Endothelial cell of umbilical vein (primary cell): ENCODE measurements at regions not wholly inside any gene's neighbourhood (a gene's known extent, or its start where the extent isn't known, plus 50 kb on each side); places are given as distances from the start of the nearest gene placed in this dataset.

ENCODE experiments used
- BruUV-seq: library from RNA; stranded (reverse); fragments of 400-500 nt; replicated peaks from 2 replicates; lab custom pipeline; 2021; lab: Mats Ljungman, UMichigan
- CTCF ChIA-PET: fragments of 300-600, 350-600 bp; sonication (Branson Sonifier 250); formaldehyde crosslinking; loops from one replicate; lab custom pipeline; 2021; ENCODE audit warnings: antibody characterized with exemption, inconsistent platforms; lab: Charles Lee
- POLR2A ChIA-PET: fragments of 300-600, 350-600 bp; sonication (Branson Sonifier 250); formaldehyde crosslinking; loops from one replicate; lab custom pipeline; 2021; ENCODE audit warnings: antibody characterized with exemption, inconsistent platforms; lab: Charles Lee
- DNase-seq: peaks from one replicate; pipeline ENCODE4 v3.0.0-alpha.2; 2011; ENCODE audit warnings: low read depth, low spot score
- FAIRE-seq: peaks from 2 replicates; lab custom pipeline; 2011; peaks lifted over from hg19 to GRCh38; lab: Jason Lieb, UNC
- H2AFZ ChIP-seq: 2 replicates; pipeline ENCODE4 v1.6.0; 2012; ENCODE audit warnings: low read depth, low read length, control low read depth, inconsistent platforms
- H3K27ac ChIP-seq: 2 replicates; pipeline ENCODE4 v1.5.1; 2011; ENCODE audit warnings: low read depth, mild to moderate bottlenecking, control low read depth, low read length, moderate library complexity; ENCODE audit not compliant: insufficient read depth
- H3K27me3 ChIP-seq, 2 experiments: 2 replicates each; pipeline versions ENCODE4 v1.6.0 to v1.6.1; 2011; ENCODE audit warnings: low read length in 2 of 2, mixed read lengths in 1 of 2; ENCODE audit not compliant: control insufficient read depth in 2 of 2, insufficient read depth in 2 of 2
- H3K36me3 ChIP-seq, 2 experiments: 2 replicates in 1 of 2; 3 replicates in 1 of 2; pipeline ENCODE4 v1.5.1; 2011; ENCODE audit warnings: low read length in 2 of 2, mild to moderate bottlenecking in 1 of 2, moderate library complexity in 1 of 2; ENCODE audit not compliant: control insufficient read depth in 2 of 2, insufficient read depth in 2 of 2; ENCODE audit errors: extremely low read depth in 1 of 2
- H3K4me1 ChIP-seq: 3 replicates; pipeline ENCODE4 v1.5.1; 2011; ENCODE audit warnings: mild to moderate bottlenecking, low read length; ENCODE audit not compliant: control insufficient read depth, insufficient read depth; ENCODE audit errors: extremely low read depth
- H3K4me2 ChIP-seq: 2 replicates; pipeline ENCODE4 v1.6.1; 2011; ENCODE audit warnings: low read length, control low read depth, mixed read lengths; ENCODE audit not compliant: insufficient read depth
- H3K4me3 ChIP-seq, 3 experiments: fragments of 200-600 bp in 1 of 3; sonication (generic), shearing (Covaris generic) in 1 of 3; replicated peaks in 1 of 3; 2 replicates each; pipeline ENCODE4 v1.5.1; 2011 to 2016; ENCODE audit warnings: control low read depth in 3 of 3, low read length in 3 of 3, mild to moderate bottlenecking in 2 of 3, inconsistent platforms in 1 of 3, low read depth in 1 of 3, moderate library complexity in 1 of 3; ENCODE audit not compliant: insufficient read depth in 1 of 3
- H3K79me2 ChIP-seq: 2 replicates; pipeline ENCODE4 v1.6.0; 2012; ENCODE audit warnings: low read length, inconsistent platforms; ENCODE audit not compliant: control insufficient read depth, insufficient read depth
- H3K9ac ChIP-seq: replicated peaks from 2 replicates; pipeline ENCODE3; 2011; ENCODE audit warnings: low read length, control low read depth; ENCODE audit not compliant: insufficient read depth; ENCODE audit errors: extremely low read depth
- H3K9me1 ChIP-seq: replicated peaks from 3 replicates; pipeline ENCODE4 v1.6.0; 2011; ENCODE audit warnings: mild to moderate bottlenecking, low read length; ENCODE audit not compliant: control insufficient read depth, insufficient read depth; ENCODE audit errors: extremely low read depth
- H3K9me3 ChIP-seq: replicated peaks from 2 replicates; pipeline ENCODE4 v1.5.1; 2012; ENCODE audit warnings: low read length, inconsistent platforms; ENCODE audit not compliant: control insufficient read depth, insufficient read depth
- H4K20me1 ChIP-seq: replicated peaks from 2 replicates; pipeline ENCODE3; 2011; ENCODE audit warnings: mild to moderate bottlenecking, low read length; ENCODE audit not compliant: control insufficient read depth, insufficient read depth; ENCODE audit errors: extremely low read depth
- EZH2 ChIP-seq: IDR thresholded peaks from 2 replicates; pipeline ENCODE4 v1.6.1; 2012; ENCODE audit warnings: borderline replicate concordance, low read depth, mild to moderate bottlenecking, moderate library complexity, low read length, inconsistent platforms; ENCODE audit not compliant: severe bottlenecking
- FOS ChIP-seq: IDR thresholded peaks from 2 replicates; pipeline ENCODE4 v1.6.1; 2011; ENCODE audit warnings: mild to moderate bottlenecking, low read length, moderate library complexity, borderline replicate concordance; ENCODE audit not compliant: insufficient read depth
- GATA2 ChIP-seq: IDR thresholded peaks from 2 replicates; pipeline ENCODE4 v1.7.0; 2011; ENCODE audit warnings: low read depth, mild to moderate bottlenecking, moderate library complexity, mixed read lengths, low read length; ENCODE audit not compliant: insufficient read length, insufficient read depth
- JUN ChIP-seq: IDR thresholded peaks from 2 replicates; pipeline ENCODE4 v1.6.1; 2011; ENCODE audit warnings: borderline replicate concordance, low read depth; ENCODE audit not compliant: insufficient read length, insufficient read depth
- MYC ChIP-seq: IDR thresholded peaks from one replicate; pipeline ENCODE4 v1.6.1; 2011; ENCODE audit warnings: mild to moderate bottlenecking, low read depth, low read length
- POLR2A ChIP-seq: IDR thresholded peaks from 2 replicates; pipeline ENCODE4 v1.6.1; 2012; ENCODE audit warnings: low read depth, mild to moderate bottlenecking, control low read depth, low read length
- POLR2AphosphoS5 ChIP-seq: IDR thresholded peaks from 2 replicates; pipeline ENCODE4 v1.6.1; 2012; ENCODE audit warnings: low read depth, mild to moderate bottlenecking, control low read depth, low read length, moderate library complexity; ENCODE audit not compliant: insufficient read depth
- dilution Hi-C: fragments of 300-500 bp; cut with MboI; formaldehyde crosslinking; loops from one replicate; pipeline ENCODE4 v1.15.0; 2019; ENCODE audit warnings: low sequenced_read_pairs; ENCODE audit not compliant: extremely low pct_ligation_motif_present
- intact Hi-C: fragments of 100-400 bp; cut with micrococcal nuclease; formaldehyde crosslinking; loops from one replicate; pipeline ENCODE4 v1.10.0; 2022
- TF ChIP-seq, protein P1 (sequence below), 2 donors: IDR thresholded peaks; 1 replicate in 1 of 2; 2 replicates in 1 of 2; pipeline ENCODE4 v1.5.1; 2011; ENCODE audit warnings: low read length in 2 of 2, mild to moderate bottlenecking in 2 of 2, moderate library complexity in 2 of 2, control low read depth in 1 of 2, inconsistent platforms in 1 of 2, low read depth in 1 of 2; ENCODE audit not compliant: insufficient read depth in 1 of 2; ENCODE audit errors: extremely low read depth in 1 of 2
- TF ChIP-seq, protein P2 (sequence below): IDR thresholded peaks from 2 replicates; pipeline ENCODE4 v1.6.1; 2011; ENCODE audit not compliant: insufficient read depth, insufficient read length

DNA sequence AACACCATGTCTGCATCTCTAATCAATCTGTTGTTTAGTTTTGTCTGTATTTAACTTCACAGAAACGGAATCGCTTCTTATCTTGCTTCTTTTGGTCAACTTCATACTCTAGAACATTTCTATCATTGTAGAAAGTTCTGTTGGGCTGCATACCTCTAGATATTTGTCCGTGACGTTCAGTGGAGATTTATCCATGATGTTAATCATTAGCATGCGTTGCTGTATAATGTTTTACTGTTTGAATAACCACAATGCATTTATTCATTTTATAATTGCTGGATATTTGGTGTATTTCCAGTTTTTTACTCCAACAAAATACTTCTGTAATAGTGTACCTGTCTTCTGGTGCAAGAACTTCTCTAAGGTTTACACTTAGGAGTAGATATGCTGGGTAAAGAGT is 96.2 kb upstream of the GDNF start:
- FAIRE-seq: no peak
- H3K27ac ChIP-seq: no peak overlapping the region
- no peak overlapping the region for H3K9ac ChIP-seq
- no peak overlapping the region for H3K4me2 ChIP-seq
- dilution Hi-C loops (no loop called here), intact Hi-C loops (no loop called here)
- DNase-seq: no peak
- ChIA-PET POLR2A (no interaction called here), CTCF (no interaction called here)
- H3K27me3 ChIP-seq: no peaks in the 10 kb centered on the region
- H2AFZ ChIP-seq: no peak overlapping the region
- H3K36me3 ChIP-seq: no peaks in the 10 kb centered on the region
- no TSS peak for BruUV-seq
- TF ChIP-seq, protein P1, sequence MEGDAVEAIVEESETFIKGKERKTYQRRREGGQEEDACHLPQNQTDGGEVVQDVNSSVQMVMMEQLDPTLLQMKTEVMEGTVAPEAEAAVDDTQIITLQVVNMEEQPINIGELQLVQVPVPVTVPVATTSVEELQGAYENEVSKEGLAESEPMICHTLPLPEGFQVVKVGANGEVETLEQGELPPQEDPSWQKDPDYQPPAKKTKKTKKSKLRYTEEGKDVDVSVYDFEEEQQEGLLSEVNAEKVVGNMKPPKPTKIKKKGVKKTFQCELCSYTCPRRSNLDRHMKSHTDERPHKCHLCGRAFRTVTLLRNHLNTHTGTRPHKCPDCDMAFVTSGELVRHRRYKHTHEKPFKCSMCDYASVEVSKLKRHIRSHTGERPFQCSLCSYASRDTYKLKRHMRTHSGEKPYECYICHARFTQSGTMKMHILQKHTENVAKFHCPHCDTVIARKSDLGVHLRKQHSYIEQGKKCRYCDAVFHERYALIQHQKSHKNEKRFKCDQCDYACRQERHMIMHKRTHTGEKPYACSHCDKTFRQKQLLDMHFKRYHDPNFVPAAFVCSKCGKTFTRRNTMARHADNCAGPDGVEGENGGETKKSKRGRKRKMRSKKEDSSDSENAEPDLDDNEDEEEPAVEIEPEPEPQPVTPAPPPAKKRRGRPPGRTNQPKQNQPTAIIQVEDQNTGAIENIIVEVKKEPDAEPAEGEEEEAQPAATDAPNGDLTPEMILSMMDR (IDR thresholded peaks at IDR 0.05; ENCODE audit: extremely low read depth in 1 of 2, insufficient read depth in 1 of 2, low read depth in 1 of 2, low read length in 2 of 2): no peak
- TF ChIP-seq POLR2A (no peak), FOS (no peak), POLR2AphosphoS5 (no peak), MYC (no peak), EZH2 (no peak), GATA2 (no peak), JUN (no peak)
- TF ChIP-seq, protein P2, sequence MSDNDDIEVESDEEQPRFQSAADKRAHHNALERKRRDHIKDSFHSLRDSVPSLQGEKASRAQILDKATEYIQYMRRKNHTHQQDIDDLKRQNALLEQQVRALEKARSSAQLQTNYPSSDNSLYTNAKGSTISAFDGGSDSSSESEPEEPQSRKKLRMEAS: no peak
- H3K79me2 ChIP-seq: no peaks in the 10 kb centered on the region
- H3K9me1 ChIP-seq: no peaks in the 10 kb centered on the region
- no peaks in the 10 kb centered on the region for H4K20me1 ChIP-seq
- no peaks in the 10 kb centered on the region for H3K9me3 ChIP-seq
- H3K4me3 ChIP-seq: no peak overlapping the region
- H3K4me1 ChIP-seq: no peaks in the 10 kb centered on the region
